Loucy (cell line): ENCODE measurements at regions not wholly inside any gene's neighbourhood (a gene's known extent, or its start where the extent isn't known, plus 50 kb on each side); places are given as distances from the start of the nearest gene placed in this dataset.

Experiments used
- H2AFZ ChIP-seq: fragments of 200-600 bp; sonication (generic); 2 replicates; pipeline ENCODE4 v1.6.0; 2016; ENCODE audit warnings: antibody characterized with exemption, mild to moderate bottlenecking, low read length, moderate library complexity
- H3F3A ChIP-seq: fragments of 200-600 bp; 2 replicates; pipeline ENCODE4 v1.6.0; 2016; ENCODE audit warnings: antibody characterized with exemption, low read depth, mild to moderate bottlenecking
- H3K27me3 ChIP-seq: fragments of 200-600 bp; sonication (generic); 2 replicates; pipeline ENCODE4 v1.6.1; 2014; ENCODE audit warnings: low read length, mild to moderate bottlenecking; ENCODE audit not compliant: insufficient read depth, poor library complexity, severe bottlenecking
- H3K36me3 ChIP-seq: fragments of 200-600 bp; sonication (generic); 2 replicates; pipeline ENCODE4 v1.6.1; 2016; ENCODE audit warnings: low read length; ENCODE audit not compliant: insufficient read depth
- H3K4me1 ChIP-seq: fragments of 200-600 bp; sonication (generic); 2 replicates; pipeline ENCODE4 v1.5.1; 2014; ENCODE audit warnings: low read length, mild to moderate bottlenecking; ENCODE audit not compliant: insufficient read depth, poor library complexity, severe bottlenecking
- H3K4me2 ChIP-seq: fragments of 200-600 bp; sonication (generic); 2 replicates; pipeline ENCODE4 v1.6.0; 2014; ENCODE audit warnings: antibody characterized with exemption, low read length, low read depth, mild to moderate bottlenecking; ENCODE audit not compliant: poor library complexity, severe bottlenecking
- H3K4me3 ChIP-seq: fragments of 200-600 bp; sonication (generic); 2 replicates; pipeline ENCODE4 v1.5.1; 2014; ENCODE audit warnings: low read length, mild to moderate bottlenecking, mixed read lengths; ENCODE audit not compliant: poor library complexity, severe bottlenecking
- H3K79me2 ChIP-seq: fragments of 200-600 bp; sonication (generic); 2 replicates; pipeline ENCODE4 v1.6.1; 2014; ENCODE audit warnings: low read length; ENCODE audit not compliant: insufficient read depth
- H3K9ac ChIP-seq: fragments of 200-600 bp; sonication (generic); 2 replicates; pipeline ENCODE4 v1.6.0; 2014; ENCODE audit warnings: mild to moderate bottlenecking, low read depth, low read length, moderate library complexity; ENCODE audit not compliant: poor library complexity, severe bottlenecking
- H3K9me2 ChIP-seq: fragments of 200-600 bp; sonication (generic); replicated peaks from 2 replicates; pipeline ENCODE4 v1.6.1; 2016; ENCODE audit warnings: low read depth, low read length, mixed read lengths
- H3K9me3 ChIP-seq: fragments of 200-600 bp; sonication (generic); 2 replicates; pipeline ENCODE4 v1.6.1; 2014; ENCODE audit warnings: mild to moderate bottlenecking, antibody characterized with exemption, low read length, low read depth; ENCODE audit not compliant: insufficient read depth
- H4K20me1 ChIP-seq: fragments of 200-600 bp; sonication (generic); 2 replicates; pipeline ENCODE4 v1.6.0; 2014; ENCODE audit warnings: antibody characterized with exemption, low read length, mild to moderate bottlenecking; ENCODE audit not compliant: insufficient read depth, poor library complexity, severe bottlenecking
- EZH2phosphoT487 ChIP-seq: fragments of 200-600 bp; IDR thresholded peaks from 2 replicates; pipeline ENCODE4 v1.6.1; 2018; ENCODE audit warnings: antibody characterized with exemption, mild to moderate bottlenecking, moderate library complexity, borderline replicate concordance
- TF ChIP-seq, protein P1 (sequence below): fragments of 200-600 bp; sonication (generic); conservative IDR thresholded peaks from 2 replicates; pipeline ENCODE4 v1.5.1; 2014; ENCODE audit warnings: mild to moderate bottlenecking, antibody characterized with exemption, low read length

DNA sequence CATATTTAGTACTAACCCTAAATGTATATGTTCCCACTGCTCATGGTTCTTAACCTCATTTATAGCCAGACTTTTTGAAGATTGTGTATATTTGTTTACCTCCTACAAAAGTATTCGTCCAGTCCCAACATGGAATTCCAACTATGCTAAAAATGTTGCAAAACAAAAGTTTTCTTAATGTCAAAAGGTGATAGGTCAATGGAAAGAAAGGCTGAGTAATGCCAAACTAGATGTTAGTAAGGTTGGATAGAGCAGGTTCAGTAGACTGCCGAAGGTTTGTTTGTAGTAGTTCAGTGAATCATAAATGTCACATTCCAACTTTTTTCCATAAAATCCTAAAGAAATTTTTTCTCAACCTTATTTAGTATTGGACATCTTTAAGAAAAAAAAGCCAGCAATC lies 874.5 kb downstream of the FLRT2 start:
- Histone ChIP-seq H4K20me1 (no peaks in the 10 kb centered on the region), H3K4me3 (no peak overlapping the region), H3K36me3 (no peaks in the 10 kb centered on the region), H3F3A (no peaks in the 10 kb centered on the region), H3K4me2 (no peak overlapping the region), H3K27me3 (no peaks in the 10 kb centered on the region), H3K9ac (no peak overlapping the region), H3K9me3 (no peaks in the 10 kb centered on the region), H3K9me2 (no peaks in the 10 kb centered on the region), H2AFZ (no peak overlapping the region), H3K79me2 (no peaks in the 10 kb centered on the region), H3K4me1 (no peaks in the 10 kb centered on the region)
- TF ChIP-seq EZH2phosphoT487, result no peak
- TF ChIP-seq, protein P1, sequence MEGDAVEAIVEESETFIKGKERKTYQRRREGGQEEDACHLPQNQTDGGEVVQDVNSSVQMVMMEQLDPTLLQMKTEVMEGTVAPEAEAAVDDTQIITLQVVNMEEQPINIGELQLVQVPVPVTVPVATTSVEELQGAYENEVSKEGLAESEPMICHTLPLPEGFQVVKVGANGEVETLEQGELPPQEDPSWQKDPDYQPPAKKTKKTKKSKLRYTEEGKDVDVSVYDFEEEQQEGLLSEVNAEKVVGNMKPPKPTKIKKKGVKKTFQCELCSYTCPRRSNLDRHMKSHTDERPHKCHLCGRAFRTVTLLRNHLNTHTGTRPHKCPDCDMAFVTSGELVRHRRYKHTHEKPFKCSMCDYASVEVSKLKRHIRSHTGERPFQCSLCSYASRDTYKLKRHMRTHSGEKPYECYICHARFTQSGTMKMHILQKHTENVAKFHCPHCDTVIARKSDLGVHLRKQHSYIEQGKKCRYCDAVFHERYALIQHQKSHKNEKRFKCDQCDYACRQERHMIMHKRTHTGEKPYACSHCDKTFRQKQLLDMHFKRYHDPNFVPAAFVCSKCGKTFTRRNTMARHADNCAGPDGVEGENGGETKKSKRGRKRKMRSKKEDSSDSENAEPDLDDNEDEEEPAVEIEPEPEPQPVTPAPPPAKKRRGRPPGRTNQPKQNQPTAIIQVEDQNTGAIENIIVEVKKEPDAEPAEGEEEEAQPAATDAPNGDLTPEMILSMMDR, result no peak

DNA sequence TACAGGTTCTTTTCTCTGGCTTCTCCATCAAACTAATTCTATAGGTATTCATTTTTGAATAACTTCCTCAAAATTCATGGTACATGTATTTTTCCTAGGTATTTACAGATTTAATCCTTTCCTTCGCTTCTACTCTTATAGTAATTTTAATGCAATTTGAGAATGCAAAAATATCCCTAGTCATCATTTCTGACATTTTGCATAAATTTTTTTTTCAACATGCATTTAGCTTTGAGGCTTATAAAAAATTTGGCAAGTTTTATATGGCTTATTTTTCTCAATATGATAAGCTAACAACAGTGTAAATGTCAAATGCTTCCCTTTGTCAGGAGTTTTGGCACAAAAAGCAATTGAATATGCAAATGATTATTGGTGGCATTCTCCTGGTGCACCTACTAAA lies 872.6 kb downstream of the FLRT2 start:
- Histone ChIP-seq H3K9me3 (no peaks in the 10 kb centered on the region), H3K79me2 (no peaks in the 10 kb centered on the region), H3K36me3 (no peaks in the 10 kb centered on the region), H3K4me3 (no peak overlapping the region), H2AFZ (no peak overlapping the region), H3K4me2 (no peak overlapping the region), H3K9me2 (no peaks in the 10 kb centered on the region), H4K20me1 (no peaks in the 10 kb centered on the region), H3F3A (no peaks in the 10 kb centered on the region), H3K9ac (no peak overlapping the region), H3K4me1 (no peaks in the 10 kb centered on the region), H3K27me3 (no peaks in the 10 kb centered on the region)
- TF ChIP-seq, protein P1, result no peak
- no peak for TF ChIP-seq EZH2phosphoT487

DNA sequence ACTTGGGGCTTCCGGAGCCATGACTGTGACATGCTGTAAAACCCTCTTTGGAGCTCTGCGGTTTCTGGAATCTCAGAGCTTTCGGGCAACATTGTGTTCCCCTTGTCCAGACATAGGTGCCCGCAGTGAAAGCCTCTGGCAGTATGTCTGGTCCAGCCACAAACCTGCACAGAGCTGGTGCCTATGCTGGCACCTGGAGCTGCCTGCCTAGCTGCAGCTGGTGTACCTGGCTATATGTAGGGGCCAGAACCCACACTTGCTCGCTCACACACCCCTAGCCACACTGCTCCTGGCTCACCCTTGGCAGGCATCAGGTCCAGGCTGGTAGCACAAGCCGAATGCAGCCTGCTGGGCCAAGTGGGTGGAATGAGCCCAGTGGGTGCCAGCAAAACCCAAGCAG lies 861.1 kb downstream of the FLRT2 start:
- no peak for TF ChIP-seq EZH2phosphoT487
- TF ChIP-seq, protein P1, result no peak

More for the DNA sequence above, 861.1 kb downstream of the FLRT2 start:
- H3F3A ChIP-seq, result no peaks in the 10 kb centered on the region
- H3K9me2 ChIP-seq, result no peaks in the 10 kb centered on the region
- H2AFZ ChIP-seq, result no peak overlapping the region
- H3K4me2 ChIP-seq, result no peak overlapping the region
- H3K9ac ChIP-seq, result no peak overlapping the region
- H3K4me1 ChIP-seq, result peaks cover 4% of the 10 kb centered on the region
- H3K36me3 ChIP-seq, result no peaks in the 10 kb centered on the region
- H3K79me2 ChIP-seq, result no peaks in the 10 kb centered on the region
- no peaks in the 10 kb centered on the region for H3K27me3 ChIP-seq
- no peaks in the 10 kb centered on the region for H4K20me1 ChIP-seq
- peaks cover 15% of the 10 kb centered on the region; the same call in 1 of the 2 replicates for H3K9me3 ChIP-seq
- H3K4me3 ChIP-seq, result no peak overlapping the region
